ENCODE measurements at regions not wholly inside any gene's neighbourhood (a gene's known extent, or its start where the extent isn't known, plus 50 kb on each side); places are given as distances from the start of the nearest gene placed in this dataset.

DNA sequence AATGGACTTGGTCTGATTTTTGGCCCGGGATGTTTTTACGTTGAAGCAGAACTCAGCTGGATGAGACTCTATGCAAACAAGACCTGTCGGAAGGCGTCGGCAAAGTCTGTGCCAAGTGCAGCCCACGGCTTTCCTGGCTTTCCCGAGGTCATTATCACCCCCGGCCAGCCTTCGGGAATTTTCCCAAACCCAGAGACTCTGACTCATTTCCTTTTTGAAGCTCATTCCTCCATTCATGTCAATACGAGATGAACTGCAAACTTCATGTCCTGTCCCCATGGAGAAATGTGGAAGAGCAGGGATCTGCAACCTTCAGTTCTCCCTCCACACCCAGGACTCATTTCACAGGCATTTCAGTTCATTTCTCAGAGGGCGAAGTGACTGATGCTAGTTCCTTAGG lies 95.3 kb downstream of the IRX2 start:
- no peak for DNase-seq

DNA sequence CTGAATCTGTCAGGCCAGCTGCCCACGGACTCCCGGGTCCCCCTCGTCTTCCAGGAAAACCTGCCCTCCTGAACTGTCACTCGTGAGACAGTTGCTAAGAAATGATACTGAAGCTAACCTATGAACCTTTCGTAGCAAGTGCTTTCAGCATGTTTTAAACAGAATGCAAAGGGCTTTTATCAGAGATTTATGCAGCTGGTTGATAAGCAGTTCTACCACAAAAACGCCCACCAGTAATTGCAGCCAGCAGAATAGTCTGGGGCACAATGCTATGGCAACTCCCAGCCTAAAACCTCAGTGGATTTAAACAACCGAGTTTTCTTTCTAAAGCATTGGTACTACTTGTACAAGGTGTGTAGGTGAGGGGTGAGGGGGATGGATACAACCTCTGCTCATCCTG lies 97.5 kb downstream of the IRX2 start:
- DNase-seq, result no peak

DNA sequence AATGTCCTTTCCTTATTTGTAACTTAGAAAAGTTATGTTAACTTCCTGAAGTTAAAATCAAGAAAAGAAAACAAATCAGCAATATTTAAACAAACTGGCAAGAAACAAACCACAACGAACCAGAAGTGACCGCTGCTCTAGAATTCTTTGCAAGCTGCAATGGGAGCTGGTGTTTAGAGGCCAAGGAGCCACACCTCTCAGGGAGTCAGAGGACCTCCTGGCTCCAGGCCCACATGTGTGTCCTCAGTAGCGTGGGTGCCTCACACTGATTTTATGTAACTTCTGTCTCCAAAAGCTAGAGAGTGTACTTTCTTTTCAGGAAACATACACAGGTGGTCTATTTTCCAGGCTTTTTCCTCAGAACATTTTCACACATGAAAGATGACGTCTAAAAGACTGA lies 100.4 kb downstream of the IRX2 start:
- no peak for DNase-seq

DNA sequence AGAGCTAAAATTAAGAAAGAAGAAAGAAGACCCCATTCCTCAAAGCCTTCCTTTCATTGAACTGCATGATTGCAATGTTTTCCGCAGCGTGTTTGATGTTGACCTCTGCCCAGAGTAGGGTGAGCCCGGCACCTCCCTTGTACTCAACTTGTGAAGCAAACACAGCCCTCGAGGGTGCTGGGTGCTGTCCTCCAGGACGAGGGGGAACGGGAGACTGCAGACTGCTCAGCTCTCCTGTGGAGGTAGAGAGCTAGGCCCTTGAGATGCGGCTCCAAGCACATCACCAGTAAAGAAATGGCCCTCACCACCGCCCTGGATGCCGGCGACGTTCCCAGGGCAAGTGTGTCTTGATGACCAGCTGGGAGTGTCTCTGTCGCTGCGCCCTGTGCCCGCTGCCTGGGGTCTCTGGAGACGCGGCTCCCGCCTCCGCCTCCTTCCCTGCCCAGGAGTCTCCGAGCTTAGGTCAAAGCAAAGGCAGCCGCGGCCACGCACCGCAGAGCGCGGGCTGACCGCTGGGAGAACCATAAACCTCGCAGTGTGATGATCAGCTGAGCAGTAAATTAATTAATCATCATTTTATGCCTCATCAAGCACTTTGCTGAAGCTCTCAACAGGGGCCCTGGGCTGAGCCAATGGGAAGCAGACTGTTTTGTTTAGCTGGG lies 108.7 kb downstream of the IRX2 start:
- no peak for DNase-seq

DNA sequence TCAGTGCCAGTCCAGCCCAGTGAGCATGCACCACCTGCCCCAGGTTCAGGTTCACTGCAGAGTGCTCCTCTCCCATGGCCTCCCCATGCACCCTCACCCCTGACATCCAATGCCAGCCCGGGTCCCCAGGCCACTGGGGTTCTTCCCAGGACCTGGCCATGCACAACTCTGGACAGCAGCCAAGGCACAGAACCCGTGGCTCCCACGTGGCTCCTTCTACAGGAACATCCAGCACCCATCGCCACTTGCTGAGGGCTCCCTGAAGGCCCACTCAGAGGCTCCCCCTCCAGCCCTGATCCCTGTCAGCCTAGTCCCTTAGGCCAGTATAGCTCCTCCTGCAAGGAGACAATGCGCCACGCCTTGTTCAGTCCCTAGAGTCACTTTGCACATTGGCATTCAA lies 110.8 kb downstream of the IRX2 start:
- DNase-seq, result no peak

DNA sequence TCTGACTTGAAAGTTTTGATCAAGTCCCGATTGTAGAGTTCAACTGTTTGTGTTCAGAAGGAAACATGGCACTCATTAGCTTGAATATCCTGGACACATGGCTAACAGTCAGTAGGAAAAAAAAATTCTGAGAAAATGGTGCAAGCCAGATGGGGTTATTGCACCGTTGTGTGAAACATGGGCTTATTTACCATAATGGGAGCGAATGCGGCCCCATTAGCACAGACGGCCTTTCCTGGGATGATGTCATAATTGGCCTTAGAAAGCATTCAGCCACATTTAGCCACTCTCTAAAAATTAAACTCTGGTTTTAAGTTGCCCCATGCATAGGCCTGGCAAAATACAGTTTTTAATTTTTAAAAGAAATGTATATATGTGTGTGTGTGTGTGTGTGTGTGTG lies 112.1 kb downstream of the IRX2 start:
- no peak for DNase-seq

DNA sequence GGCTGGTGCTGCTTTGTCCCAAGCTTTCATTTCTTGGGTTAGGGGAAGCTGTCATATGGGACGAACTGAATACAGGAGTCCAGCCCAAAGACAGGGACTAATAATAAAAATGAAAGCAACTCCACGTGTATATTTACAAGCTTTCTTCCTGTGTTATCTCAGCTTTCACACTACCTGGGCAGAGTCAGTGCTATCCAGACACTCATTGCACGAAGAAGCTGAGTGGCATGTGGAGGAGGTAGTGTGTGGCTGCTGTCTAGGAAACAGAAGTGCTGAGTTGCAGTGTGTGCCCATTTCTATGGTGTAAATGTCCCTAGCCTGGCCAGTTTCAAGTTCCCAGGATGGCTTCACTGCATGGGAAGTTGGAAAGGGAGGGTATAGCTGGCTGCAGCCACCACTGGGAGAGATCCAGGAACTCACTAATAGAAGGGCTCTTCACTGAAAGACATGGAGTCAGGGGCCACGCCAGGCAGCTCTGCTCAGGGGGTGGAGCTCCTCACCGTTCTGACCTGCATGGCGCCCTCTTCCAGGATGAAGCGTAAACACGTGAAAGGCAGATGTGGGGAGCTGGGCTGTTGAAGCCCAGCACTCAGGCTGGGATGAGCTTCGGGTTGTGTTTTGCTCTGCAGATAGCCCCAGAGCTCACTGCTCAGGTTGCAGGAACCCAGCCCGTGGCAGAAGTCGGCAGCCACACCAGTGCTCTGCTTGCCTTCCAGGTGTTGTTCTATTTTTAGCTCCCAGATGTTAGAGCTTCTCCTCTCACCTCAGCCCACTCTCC lies 116.9 kb downstream of the IRX2 start:
- no peak for DNase-seq

DNA sequence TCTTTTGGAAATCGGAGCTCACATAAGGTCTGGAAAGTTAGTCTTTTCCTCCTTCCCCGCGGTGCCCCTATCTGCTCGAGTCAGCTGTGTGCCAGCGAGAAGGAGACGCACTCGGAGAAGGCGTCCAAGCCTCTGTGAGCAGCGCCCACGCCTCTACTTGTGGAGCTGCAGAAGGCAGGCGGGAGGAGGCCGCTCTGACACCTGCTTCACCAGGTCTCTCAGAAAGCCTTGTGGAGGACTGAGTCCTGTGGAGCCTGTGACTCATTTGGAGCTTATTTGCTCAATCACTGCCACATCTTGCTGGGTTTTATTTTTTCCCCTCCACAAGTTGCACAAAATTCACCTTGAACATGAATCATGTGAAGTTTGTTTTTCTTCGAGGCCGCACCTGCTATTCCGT lies 117.5 kb downstream of the IRX2 start:
- DNase-seq, result no peak

DNA sequence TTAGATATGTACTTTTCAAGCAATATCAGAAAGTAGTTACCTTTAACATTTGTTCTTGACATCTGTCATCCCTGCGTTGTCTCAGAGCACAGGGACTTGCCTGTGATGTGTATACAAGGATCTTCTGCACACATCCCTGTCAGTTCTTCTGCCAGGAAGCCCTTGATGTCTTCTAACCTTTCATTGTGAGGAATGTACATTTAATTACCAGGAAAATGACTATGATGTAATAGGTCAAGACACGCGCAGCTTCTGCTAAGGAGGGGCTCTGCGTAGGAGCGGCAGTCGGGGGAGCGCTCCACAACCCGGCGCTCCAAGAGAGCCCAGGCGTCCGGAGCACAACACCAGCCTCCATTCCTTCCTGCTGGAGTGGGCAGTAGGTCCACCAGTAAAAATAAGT lies 119.7 kb downstream of the IRX2 start:
- DNase-seq, result no peak

DNA sequence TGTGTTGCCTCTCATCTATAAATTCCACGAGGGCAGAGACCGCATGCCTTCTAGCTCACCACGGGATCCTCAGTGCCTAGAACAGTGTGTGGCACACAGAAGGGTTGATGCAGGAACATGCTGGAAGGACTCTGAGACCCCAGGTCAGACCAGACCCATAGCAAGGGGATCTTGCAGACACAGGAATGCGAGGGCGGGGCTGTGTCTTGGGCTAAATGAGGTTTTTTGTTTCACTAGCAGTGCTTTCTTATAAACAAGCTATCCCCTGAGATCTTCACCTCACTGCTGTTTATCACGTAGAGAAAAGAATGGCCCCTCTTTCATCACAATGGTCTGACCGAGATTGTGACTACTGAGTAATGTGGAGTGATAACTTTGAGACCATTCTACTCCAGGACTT lies 122.4 kb downstream of the IRX2 start:
- DNase-seq, result no peak

DNA sequence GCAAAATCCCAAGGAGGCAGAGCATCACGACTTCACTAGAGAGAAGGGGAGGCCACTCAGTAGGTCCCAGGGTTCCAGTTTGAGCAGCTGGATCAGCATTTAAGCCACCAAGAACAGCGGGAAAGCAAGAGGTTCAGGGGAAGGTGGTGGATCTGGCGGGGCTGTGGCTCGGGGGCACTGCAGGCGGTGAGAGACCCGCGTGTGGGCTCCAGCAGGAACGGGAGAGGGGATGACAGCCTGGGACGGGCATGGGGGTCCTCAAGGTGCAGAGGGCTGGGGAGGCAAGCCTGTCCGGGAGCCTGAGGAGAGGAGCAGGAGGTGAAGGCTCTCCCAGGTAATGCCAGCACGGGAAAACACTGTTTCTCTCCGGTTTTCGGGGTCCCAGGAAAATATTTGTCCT lies 123.6 kb downstream of the IRX2 start:
- DNase-seq, result no peak

DNA sequence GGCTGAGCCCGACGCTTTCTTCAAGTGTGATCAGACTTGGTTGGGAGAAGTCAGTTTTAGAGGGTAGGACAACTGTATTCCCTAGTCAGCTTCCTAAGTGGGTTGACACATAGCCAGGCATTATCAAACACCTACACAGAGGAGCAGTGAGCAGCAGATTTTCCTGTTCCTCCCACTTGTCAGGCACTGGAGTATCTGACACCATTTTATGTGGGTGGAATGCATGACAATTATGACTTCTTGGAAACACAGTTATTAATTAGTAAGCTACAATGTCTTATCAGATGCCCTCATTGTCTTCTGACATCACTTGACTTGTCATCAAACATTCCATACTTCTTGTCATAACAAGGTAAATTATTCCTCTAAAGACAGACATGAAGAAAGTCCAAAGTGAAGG lies 124.9 kb downstream of the IRX2 start:
- no peak for DNase-seq

DNA sequence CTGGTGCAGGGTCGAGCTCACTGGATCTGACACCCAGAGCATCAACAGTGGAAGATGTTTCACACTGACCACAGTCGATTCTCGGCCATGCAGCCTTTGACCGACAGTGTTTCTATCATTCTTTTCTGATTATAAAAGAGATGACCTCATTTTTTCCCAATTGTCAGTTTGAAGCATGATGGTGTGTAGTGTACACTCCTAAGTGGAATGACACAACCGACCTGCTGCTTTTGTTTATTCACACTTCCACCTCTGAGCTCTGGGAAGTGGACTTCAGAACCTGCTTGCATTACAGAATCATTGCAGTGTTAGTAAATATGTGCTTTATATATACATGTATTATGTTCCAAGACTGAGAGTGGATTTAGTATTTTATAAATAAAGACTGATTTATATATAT lies 128.6 kb downstream of the IRX2 start:
- no peak for DNase-seq

DNA sequence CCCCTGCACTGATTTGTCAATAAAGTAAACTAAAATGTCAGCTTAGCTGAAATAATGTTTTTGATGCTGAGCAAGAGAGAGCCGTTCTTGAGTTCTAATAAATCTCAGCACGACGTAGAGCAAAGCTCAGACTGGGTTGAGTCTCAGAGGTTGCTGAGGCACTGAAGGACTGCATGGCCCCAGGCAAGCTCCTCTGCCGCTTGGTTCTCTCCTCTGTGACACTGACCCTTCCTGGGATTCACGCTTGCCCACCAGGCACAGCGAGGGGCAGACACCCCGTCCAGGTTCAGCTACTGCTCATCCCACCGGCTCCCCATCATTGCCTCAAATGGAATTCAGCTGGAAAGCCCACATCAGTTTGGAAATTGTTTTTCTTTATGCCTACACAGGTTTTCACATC lies 129.8 kb downstream of the IRX2 start:
- DNase-seq, result no peak

DNA sequence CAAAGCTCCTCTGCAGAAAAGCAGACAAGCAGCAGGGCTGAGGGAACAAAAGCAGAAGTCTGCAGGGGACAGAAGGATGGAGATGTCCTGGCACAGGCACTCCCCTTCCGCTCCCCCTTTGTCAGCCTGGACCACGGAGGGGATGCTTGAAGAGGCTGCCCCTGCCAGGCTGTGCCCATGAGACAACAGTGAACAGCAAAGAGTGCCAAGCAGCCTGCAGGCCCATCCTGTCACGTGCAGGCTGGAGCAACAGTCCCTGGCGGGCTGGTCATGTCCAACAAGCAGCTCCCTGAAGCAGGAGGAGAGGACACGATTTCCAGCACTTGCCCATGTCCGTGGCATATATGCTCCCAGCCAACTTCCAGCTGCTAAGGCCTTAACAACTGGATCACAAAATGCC lies 132.3 kb downstream of the IRX2 start:
- no peak for DNase-seq

DNA sequence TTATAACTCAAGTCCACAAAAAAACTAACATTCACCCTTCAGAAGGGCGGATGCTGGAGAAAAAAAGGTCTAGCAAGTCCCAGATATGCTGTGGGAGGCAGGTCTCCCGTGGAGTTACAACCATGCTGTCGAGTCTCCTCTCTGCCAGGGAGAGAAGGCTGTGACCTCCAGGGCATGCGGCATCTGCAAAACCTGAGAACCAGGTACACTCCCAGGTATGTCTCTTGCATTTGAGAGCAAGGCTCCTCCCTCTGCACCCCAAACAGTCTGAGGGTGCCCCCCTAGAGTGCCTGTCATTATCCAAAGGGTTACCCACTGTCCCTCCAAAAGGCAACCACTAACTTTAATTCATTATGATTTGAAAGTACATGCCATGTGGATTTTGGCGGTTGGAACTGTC lies 134.0 kb downstream of the IRX2 start:
- DNase-seq, result no peak

DNA sequence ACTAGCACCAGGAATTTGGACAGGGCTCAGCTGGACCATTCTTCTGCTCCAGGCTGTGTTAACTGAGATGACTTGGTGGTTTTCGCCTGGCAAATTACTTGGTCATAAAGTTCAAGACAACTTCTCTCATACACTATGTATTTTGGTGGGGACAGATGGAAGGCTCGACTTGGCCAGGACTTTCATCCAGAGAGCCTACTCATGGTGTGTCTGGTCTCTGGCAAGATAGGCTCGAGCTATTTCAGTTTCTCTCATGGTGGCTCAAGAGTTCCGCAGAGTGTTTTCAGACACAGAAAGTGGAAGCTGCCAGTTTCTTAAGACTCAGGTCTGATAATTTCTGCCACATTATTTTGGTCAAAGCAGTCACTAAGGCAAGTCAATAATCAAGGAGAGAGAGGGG lies 135.6 kb downstream of the IRX2 start:
- DNase-seq, result no peak

DNA sequence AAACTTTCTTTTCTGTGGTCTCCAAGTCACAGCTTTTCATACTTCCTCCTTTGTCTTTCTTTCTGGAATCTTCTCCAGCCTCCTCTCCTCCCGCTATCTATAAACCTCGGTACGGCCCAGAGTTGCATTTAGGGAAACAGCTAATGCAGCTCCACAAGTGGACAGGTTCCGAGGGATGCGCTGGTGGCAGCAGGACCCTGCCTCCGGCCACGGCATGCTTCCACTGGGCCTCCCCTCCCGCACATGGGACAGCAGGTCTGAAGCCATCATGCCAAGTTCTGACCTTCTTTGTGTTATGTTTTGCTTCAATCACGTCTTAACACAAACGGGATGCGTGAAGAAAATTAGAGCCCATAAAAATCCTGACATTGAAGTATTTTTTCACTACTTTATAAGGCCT lies 136.9 kb downstream of the IRX2 start:
- no peak for DNase-seq

DNA sequence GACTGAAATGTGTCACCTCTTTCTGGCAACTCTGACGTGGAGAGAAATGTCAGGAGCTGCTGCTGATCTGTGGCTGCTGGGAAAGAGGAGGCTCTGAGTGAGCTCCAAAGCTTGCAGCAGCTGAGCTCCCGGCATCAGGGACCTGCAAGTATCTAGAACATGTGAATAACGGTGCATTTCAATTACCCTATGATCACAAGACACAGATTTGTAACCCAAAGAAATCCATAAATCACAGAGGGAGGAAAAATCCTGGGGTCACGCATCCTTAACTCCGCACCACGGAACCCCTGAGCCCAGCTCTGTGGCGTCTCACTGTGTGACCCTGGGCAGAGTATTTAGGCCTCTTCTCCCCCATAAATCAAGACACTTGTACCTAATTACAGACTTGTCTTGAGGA lies 139.8 kb downstream of the IRX2 start:
- DNase-seq, result no peak

DNA sequence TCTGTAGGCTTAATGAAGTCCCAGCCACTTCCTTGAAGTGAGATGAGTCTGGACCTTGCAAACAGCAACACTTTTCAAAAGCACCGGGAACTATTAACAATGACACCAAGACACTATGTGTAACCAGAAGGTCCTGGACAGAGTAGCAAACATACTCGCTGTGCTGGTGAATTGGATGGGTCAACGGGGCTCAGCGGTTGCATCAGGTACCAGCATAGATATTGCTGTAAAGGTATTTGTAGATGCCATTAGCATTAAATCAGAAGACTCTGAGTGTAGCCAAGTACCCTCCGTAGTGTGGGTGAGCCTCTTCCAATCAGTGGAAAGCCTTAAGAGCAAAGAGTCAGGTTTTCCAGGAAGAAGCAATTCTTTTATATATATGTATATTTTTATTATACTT lies 140.5 kb downstream of the IRX2 start:
- DNase-seq, result no peak

DNA sequence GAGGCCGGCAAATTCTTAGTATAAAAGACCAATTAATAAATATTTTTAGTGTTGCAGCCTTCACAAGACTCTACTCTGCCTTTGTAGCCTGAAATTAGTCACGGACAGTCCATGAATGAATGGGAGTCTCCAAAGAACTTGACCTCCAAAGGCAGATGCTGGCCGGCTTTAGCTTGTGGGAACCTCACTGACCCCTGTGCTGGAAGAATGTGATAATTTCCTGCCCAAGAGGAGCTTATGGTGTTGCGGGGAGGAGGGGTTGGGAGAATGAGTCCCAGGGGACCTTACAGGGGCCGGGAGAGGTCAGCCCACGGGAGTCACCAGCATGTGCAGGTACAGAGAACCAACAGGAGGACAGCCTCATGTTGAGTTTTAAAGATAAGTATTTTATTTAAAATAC lies 143.1 kb downstream of the IRX2 start:
- DNase-seq, result no peak

DNA sequence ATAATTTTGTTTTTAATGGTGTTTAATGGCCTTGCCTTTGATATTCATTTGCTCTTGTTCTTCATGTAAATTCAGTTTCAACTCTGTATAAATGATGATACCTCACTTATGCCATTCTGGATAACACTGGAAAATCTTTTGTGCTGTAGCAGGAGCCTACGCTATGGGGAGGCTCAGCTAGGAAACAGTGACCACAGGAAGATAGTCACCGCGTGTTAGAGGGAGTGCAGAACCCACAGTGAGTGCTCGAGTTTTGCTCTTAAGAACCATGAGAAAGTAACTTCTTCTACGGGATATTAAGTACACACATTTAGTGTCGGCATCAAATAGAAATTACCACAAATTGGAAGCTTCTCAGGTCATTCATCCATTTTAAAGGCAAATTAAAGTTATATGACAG lies 143.9 kb downstream of the IRX2 start:
- no peak for DNase-seq

DNA sequence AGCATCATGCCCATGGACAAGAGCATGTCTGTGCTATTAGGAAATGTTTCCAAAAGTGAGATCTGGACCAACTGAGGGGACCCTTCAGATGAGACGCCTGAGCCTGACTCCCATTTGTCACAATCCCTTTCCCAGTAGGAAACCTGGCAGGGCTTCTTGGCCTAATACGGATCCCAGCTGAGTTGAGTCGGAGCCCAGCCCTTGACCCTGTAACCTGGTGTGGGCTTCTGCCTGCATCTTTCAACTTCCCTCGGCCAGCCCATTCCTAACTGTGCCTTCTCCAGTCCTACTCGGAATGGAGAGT lies 148.3 kb downstream of the IRX2 start:
- DNase-seq, result no peak

DNA sequence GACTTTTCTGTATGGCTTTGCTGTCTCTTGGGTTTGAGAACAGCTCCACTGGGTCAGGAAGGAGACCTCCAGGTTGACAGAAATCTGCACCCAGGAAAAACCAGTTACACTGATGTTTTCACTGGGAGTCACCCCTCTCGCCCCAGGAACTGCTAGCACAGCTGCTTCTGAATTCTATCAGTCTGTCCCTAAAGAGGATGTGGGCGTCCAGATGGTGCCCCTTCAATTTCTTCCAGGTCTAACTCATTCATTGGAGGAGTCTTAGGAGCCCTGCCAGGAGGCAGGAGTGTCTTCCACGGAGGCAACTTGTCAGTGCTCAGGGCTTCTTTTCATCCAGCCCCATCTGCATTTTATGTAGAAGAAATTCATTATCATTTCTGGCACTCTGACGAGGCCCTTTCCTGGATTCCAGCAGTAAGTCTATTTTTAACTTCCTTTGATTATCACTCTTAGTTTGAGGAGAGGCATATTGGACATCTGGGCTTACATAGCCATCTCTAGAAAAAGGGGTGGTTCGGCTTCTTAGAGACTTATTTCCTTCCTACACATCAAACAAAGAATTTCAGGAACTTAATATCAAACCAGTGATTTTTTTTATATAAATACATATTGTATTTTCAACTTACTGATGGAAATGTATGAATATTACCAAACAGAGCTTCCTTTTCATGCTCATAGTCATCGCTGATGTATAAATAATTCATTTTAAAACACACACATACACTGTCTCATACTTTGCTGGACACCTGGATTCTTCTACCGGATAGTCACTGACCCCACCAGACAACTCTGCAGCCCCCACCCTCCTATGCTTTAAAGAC lies 148.8 kb downstream of the IRX2 start:
- no peak for DNase-seq

Data from DMS53 (cell line).